ENCODE measurements at regions not wholly inside any gene's neighbourhood (a gene's known extent, or its start where the extent isn't known, plus 50 kb on each side); places are given as distances from the start of the nearest gene placed in this dataset.
"Not testable (repeated sequence)": the region's sequence is repeated elsewhere in the genome, so short reads cannot be mapped to it uniquely, and the experiment has no call there.

DNA sequence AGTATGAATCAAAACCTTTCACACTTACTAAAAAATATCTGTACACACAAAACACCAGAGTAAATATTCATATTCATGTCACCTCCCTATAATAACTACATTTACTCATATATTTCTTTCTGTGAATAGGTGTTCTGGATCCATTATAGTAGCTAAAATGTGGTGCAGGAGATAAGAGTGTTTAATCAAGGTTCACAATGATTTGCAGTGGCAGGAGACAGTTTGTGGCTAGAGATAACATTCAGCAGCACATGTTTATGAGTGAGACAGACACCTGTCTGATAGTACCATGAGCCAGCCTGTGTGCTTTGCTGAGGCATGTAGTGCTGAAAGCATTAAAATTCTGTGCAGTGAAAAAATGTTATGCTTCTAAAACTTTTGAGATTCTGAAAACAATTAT is 410.3 kb downstream of the SRGAP2C start:
- Histone ChIP-seq H3K9ac (ENCODE audit: control insufficient read depth, insufficient read depth, low read length) (no peak overlapping the region), H2AFZ (ENCODE audit: control insufficient read depth, low read depth, low read length) (no peak overlapping the region), H3K4me1 (ENCODE audit: control insufficient read depth, insufficient read depth, low read length) (no peaks in the 10 kb centered on the region), H3K27me3 (replicated peaks in 1 of 2; ENCODE audit: control insufficient read depth in 2 of 2, insufficient read depth in 2 of 2, low read length in 1 of 2) (no peaks in the 10 kb centered on the region), H3K4me3 (no peak overlapping the region), H3K4me2 (ENCODE audit: control insufficient read depth, insufficient read depth) (no peak overlapping the region), H3K36me3 (ENCODE audit: control insufficient read depth in 2 of 2, insufficient read depth in 2 of 2, low read length in 1 of 2) (no peaks in the 10 kb centered on the region), H3K79me2 (ENCODE audit: control insufficient read depth, insufficient read depth, low read length) (no peaks in the 10 kb centered on the region), H4K20me1 (ENCODE audit: control insufficient read depth, insufficient read depth) (no peaks in the 10 kb centered on the region), H3K9me3 (replicated peaks; ENCODE audit: control insufficient read depth, insufficient read depth, low read length) (no peaks in the 10 kb centered on the region), H3K27ac (ENCODE audit: control insufficient read depth, insufficient read depth) (no peak overlapping the region)
- FAIRE-seq = no peak
- in situ Hi-C loops (cut with MboI) (no loop called here), intact Hi-C loops (cut with micrococcal nuclease; ENCODE audit: unreplicated experiment) (no loop called here)
- ChIA-PET POLR2A (no interaction called here), CTCF (no interaction called here), SMC1A (ENCODE audit: uncharacterized antibody, unreplicated experiment) (no interaction called here), RAD21 (ENCODE audit: unreplicated experiment) (no interaction called here)
- TF ChIP-seq ZNF622 (IDR thresholded peaks at IDR 0.05) (no peak), PAX8 (IDR thresholded peaks at IDR 0.05) (no peak), NBN (IDR thresholded peaks at IDR 0.05) (no peak), LARP7 (IDR thresholded peaks at IDR 0.05) (no peak), ZBTB33 (IDR thresholded peaks at IDR 0.05) (no peak), FOXK2 (IDR thresholded peaks at IDR 0.05) (no peak), FOS (IDR thresholded peaks at IDR 0.05; ENCODE audit: borderline replicate concordance, extremely low read depth, insufficient read length) (no peak), NRF1 (conservative IDR thresholded peaks at IDR 0.05; ENCODE audit: low read depth, low read length) (no peak), BCL3 (IDR thresholded peaks at IDR 0.05; ENCODE audit: borderline replicate concordance, insufficient read depth, low read depth, low read length, poor library complexity, severe bottlenecking) (no peak), MEF2A (IDR thresholded peaks at IDR 0.05; ENCODE audit: insufficient read depth, low read depth, low read length) (no peak), KLF5 (IDR thresholded peaks at IDR 0.05; ENCODE audit: partially characterized antibody) (no peak), EED (IDR thresholded peaks at IDR 0.05; ENCODE audit: low read depth) (no peak), CREB1 (IDR thresholded peaks at IDR 0.05; ENCODE audit: low read depth) (no peak), EZH2 (IDR thresholded peaks at IDR 0.05; ENCODE audit: borderline replicate concordance, control insufficient read depth, low read depth, low read length) (no peak)
- ATAC-seq = no peak
- no peak for DNase-seq (ENCODE audit: low read depth, low spot score)
- BruUV-seq (replicated peaks) = no TSS peak

DNA sequence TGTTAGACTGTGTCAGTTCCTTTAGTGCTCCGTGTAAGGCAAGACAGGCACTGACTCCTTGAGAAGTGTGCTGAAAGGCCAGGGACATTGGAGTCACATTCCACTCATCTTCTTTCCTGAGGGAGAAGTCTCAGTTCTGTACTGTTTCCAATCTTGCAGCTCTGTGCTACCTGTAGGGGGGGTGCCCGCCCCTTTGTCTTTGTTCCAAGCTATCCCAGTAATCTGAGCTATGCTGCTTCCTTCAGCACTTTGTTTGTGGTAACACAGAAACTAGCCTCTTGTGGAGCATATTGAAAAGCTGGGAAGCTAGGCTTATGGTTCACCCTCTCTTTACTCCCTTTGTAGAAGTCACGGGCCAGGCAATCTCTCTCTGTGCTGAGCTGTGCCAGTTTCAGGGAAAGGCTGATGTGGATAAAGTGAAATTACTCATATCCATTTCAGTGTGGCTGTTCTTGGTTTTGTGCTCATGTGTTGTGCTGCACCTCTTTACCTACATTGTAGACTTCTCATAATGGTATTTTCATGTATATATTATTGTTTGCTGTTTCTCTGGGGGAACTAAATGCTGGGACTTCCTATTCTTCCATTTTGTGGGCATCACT is 420.2 kb downstream of the SRGAP2C start:
- BruUV-seq (replicated peaks); DNase-seq (ENCODE audit: low read depth, low spot score); H3K79me2 ChIP-seq (ENCODE audit: control insufficient read depth, insufficient read depth, low read length); SMC1A ChIA-PET (ENCODE audit: uncharacterized antibody, unreplicated experiment); CTCF ChIA-PET; H3K9ac ChIP-seq (ENCODE audit: control insufficient read depth, insufficient read depth, low read length); FAIRE-seq; H3K4me2 ChIP-seq (ENCODE audit: control insufficient read depth, insufficient read depth); H2AFZ ChIP-seq (ENCODE audit: control insufficient read depth, low read depth, low read length); H4K20me1 ChIP-seq (ENCODE audit: control insufficient read depth, insufficient read depth); in situ Hi-C loops (cut with MboI); H3K27me3 ChIP-seq (replicated peaks in 1 of 2; ENCODE audit: control insufficient read depth in 2 of 2, insufficient read depth in 2 of 2, low read length in 1 of 2); RAD21 ChIA-PET (ENCODE audit: unreplicated experiment); H3K27ac ChIP-seq (ENCODE audit: control insufficient read depth, insufficient read depth); H3K9me3 ChIP-seq (replicated peaks; ENCODE audit: control insufficient read depth, insufficient read depth, low read length); H3K4me1 ChIP-seq (ENCODE audit: control insufficient read depth, insufficient read depth, low read length); H3K4me3 ChIP-seq; H3K36me3 ChIP-seq (ENCODE audit: control insufficient read depth in 2 of 2, insufficient read depth in 2 of 2, low read length in 1 of 2); POLR2A ChIA-PET; intact Hi-C loops (cut with micrococcal nuclease; ENCODE audit: unreplicated experiment); ATAC-seq: not testable (repeated sequence)
- WGBS (ENCODE audit: insufficient coverage, insufficient replicate concordance, low lambda C conversion rate, missing lambda C conversion rate) = no CpG with 5 or more reads among the region's 3 CpGs
